NT2/D1 (cell line): ENCODE measurements at regions not wholly inside any gene's neighbourhood (a gene's known extent, or its start where the extent isn't known, plus 50 kb on each side); places are given as distances from the start of the nearest gene placed in this dataset.

Experiments used
- DNase-seq: peaks from one replicate; pipeline ENCODE4 v3.0.0-alpha.2; 2011; ENCODE audit warnings: low read depth, low spot score
- H3K27me3 ChIP-seq: 2 replicates; pipeline ENCODE4 v1.6.0; 2011; ENCODE audit warnings: mild to moderate bottlenecking; ENCODE audit not compliant: insufficient read length, insufficient read depth
- H3K36me3 ChIP-seq: 2 replicates; pipeline ENCODE4 v1.6.1; 2011; ENCODE audit warnings: mild to moderate bottlenecking, low read length, mixed read lengths; ENCODE audit not compliant: insufficient read depth, insufficient read length
- H3K4me1 ChIP-seq: 2 replicates; pipeline ENCODE4 v1.5.1; 2011; ENCODE audit not compliant: insufficient read depth, insufficient read length
- H3K4me3 ChIP-seq: 2 replicates; pipeline ENCODE4 v1.5.1; 2011; ENCODE audit warnings: low read depth; ENCODE audit not compliant: insufficient read length
- H3K9ac ChIP-seq: 2 replicates; pipeline ENCODE4 v1.6.0; 2011; ENCODE audit warnings: low read depth; ENCODE audit not compliant: insufficient read length
- H3K9me3 ChIP-seq: 2 replicates; pipeline ENCODE4 v1.5.1; 2011; ENCODE audit warnings: mild to moderate bottlenecking, low read length; ENCODE audit not compliant: insufficient read depth
- SUZ12 ChIP-seq: IDR thresholded peaks from 2 replicates; pipeline ENCODE4 v1.6.1; 2011; ENCODE audit not compliant: insufficient read length, insufficient read depth; ENCODE audit errors: extremely low read depth
- YY1 ChIP-seq: IDR thresholded peaks from 2 replicates; pipeline ENCODE4 v1.6.1; 2011; ENCODE audit not compliant: insufficient read length, insufficient read depth
- ZNF274 ChIP-seq: IDR thresholded peaks from 2 replicates; pipeline ENCODE4 v1.6.1; 2011; ENCODE audit warnings: mild to moderate bottlenecking, low read depth, low read length

- Histone ChIP-seq H3K9me3 (no peaks in the 10 kb centered on the region), H3K4me1 (no peaks in the 10 kb centered on the region), H3K9ac (no peak overlapping the region), H3K4me3 (no peak overlapping the region), H3K36me3 (no peaks in the 10 kb centered on the region), H3K27me3 (peaks cover 99% of the 10 kb centered on the region)
- DNase-seq = peak; percentile 47
- TF ChIP-seq YY1 (no peak), ZNF274 (no peak), SUZ12 (no peak)
These were observed 330.9 kb upstream of the CDH4 start for GRCh38 chr20:60921022-60921622.

GRCh38 chr20:60926831-60927230 is 325.2 kb upstream of the CDH4 start:
- Histone ChIP-seq H3K9ac (no peak overlapping the region), H3K4me3 (no peak overlapping the region), H3K4me1 (no peaks in the 10 kb centered on the region), H3K27me3 (peaks cover 99% of the 10 kb centered on the region), H3K9me3 (no peaks in the 10 kb centered on the region), H3K36me3 (no peaks in the 10 kb centered on the region)
- TF ChIP-seq YY1 (no peak), ZNF274 (no peak), SUZ12 (no peak)
- no peak for DNase-seq

- Histone ChIP-seq H3K36me3 (no peaks in the 10 kb centered on the region), H3K27me3 (peaks cover 99% of the 10 kb centered on the region), H3K4me1 (no peaks in the 10 kb centered on the region), H3K9me3 (no peaks in the 10 kb centered on the region), H3K4me3 (no peak overlapping the region), H3K9ac (no peak overlapping the region)
- TF ChIP-seq SUZ12 (no peak), ZNF274 (no peak), YY1 (no peak)
- no peak for DNase-seq
These were observed 323.7 kb upstream of the CDH4 start for GRCh38 chr20:60928341-60928740.

GRCh38 chr20:60930023-60930790 is 321.9 kb upstream of the CDH4 start:
- Histone ChIP-seq H3K4me1 (no peaks in the 10 kb centered on the region), H3K36me3 (no peaks in the 10 kb centered on the region), H3K9ac (no peak overlapping the region), H3K9me3 (no peaks in the 10 kb centered on the region), H3K4me3 (no peak overlapping the region), H3K27me3 (peaks cover 99% of the 10 kb centered on the region)
- TF ChIP-seq SUZ12 (no peak), YY1 (no peak), ZNF274 (no peak)
- no peak for DNase-seq

GRCh38 chr20:60931696-60932095 is 320.4 kb upstream of the CDH4 start:
- Histone ChIP-seq H3K9me3 (no peaks in the 10 kb centered on the region), H3K36me3 (no peaks in the 10 kb centered on the region), H3K9ac (no peak overlapping the region), H3K27me3 (peaks cover 99% of the 10 kb centered on the region), H3K4me3 (no peak overlapping the region), H3K4me1 (no peaks in the 10 kb centered on the region)
- no peak for DNase-seq
- TF ChIP-seq SUZ12 = no peak
- no peak for TF ChIP-seq YY1
- no peak for TF ChIP-seq ZNF274

GRCh38 chr20:60934724-60935123 is 317.3 kb upstream of the CDH4 start:
- Histone ChIP-seq H3K36me3 (no peaks in the 10 kb centered on the region), H3K9me3 (no peaks in the 10 kb centered on the region), H3K4me3 (no peak overlapping the region), H3K27me3 (peaks cover 100% of the 10 kb centered on the region), H3K4me1 (no peaks in the 10 kb centered on the region), H3K9ac (no peak overlapping the region)
- no peak for TF ChIP-seq ZNF274
- no peak for TF ChIP-seq YY1
- TF ChIP-seq SUZ12 = no peak
- DNase-seq = no peak

GRCh38 chr20:60935971-60936370 is 316.1 kb upstream of the CDH4 start:
- Histone ChIP-seq H3K9ac (no peak overlapping the region), H3K4me3 (no peak overlapping the region), H3K4me1 (no peaks in the 10 kb centered on the region), H3K27me3 (peaks cover 99% of the 10 kb centered on the region), H3K36me3 (no peaks in the 10 kb centered on the region), H3K9me3 (no peaks in the 10 kb centered on the region)
- TF ChIP-seq YY1 (no peak), SUZ12 (no peak), ZNF274 (no peak)
- no peak for DNase-seq
